ENCODE measurements at regions not wholly inside any gene's neighbourhood (a gene's known extent, or its start where the extent isn't known, plus 50 kb on each side); places are given as distances from the start of the nearest gene placed in this dataset.

GRCh38 chr15:31830591-31830990 is 199.7 kb upstream of the CHRNA7 start:
- no peak for DNase-seq (ENCODE audit: low spot score)

DNA sequence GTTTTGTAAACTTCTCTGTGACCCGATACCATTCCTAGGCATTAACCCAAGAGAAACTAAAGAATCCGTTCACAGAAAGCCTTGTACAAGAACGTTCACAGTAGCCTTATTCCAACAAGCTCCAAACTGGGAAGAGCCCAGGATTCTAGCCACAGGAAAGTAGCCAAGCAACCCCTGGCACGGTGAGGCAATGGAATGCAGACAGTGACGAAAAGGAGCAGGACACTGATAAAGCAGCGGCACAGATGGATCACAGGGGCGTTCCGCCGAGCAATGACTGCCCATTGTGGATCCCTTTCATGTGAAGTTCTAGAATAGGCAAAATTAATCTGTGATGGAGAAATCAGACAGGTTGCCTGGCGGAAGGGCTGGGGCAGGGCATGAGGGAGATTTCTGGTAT is 198.7 kb upstream of the CHRNA7 start:
- DNase-seq (ENCODE audit: low spot score), result no peak

GRCh38 chr15:31834654-31835053 is 195.7 kb upstream of the CHRNA7 start:
- no peak for DNase-seq (ENCODE audit: low spot score)

- no peak for DNase-seq (ENCODE audit: low spot score)
Measured at GRCh38 chr15:31839388-31839787, 190.9 kb upstream of the CHRNA7 start.

DNA sequence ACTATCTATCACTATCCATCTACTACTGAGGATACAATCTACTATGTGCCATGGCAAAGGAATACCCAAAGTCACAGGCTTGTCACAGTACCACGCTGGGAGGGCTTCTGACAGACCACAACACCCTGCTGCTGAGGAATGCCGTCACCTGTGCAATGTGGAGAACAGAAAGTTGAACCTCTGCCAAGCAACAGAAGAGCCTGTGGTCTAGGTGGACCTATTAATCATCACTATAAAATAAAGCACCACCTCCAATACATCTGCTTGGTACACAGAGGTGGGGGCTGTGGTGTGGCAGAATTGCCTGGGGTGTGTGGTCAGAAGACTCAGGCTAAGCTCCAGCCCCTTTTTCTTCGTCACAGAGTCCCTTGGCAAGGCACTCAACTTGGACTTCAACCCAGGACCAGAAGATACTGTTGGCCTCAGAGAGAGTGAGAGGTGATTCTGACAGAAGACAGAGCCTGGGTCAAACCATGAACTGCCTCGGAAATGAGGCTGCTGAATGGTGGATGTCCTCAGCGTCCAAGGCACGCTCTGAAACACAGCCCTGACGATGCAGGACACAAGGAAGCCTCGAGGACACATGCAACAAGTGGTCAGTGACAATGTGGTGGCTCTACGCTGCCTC is 189.4 kb upstream of the CHRNA7 start:
- DNase-seq (ENCODE audit: low spot score), result no peak

- DNase-seq (ENCODE audit: low spot score), result no peak
Measured at GRCh38 chr15:31842532-31843195, 187.7 kb upstream of the CHRNA7 start.

GRCh38 chr15:31843426-31844055 is 186.8 kb upstream of the CHRNA7 start:
- DNase-seq (ENCODE audit: low spot score), result no peak

DNA sequence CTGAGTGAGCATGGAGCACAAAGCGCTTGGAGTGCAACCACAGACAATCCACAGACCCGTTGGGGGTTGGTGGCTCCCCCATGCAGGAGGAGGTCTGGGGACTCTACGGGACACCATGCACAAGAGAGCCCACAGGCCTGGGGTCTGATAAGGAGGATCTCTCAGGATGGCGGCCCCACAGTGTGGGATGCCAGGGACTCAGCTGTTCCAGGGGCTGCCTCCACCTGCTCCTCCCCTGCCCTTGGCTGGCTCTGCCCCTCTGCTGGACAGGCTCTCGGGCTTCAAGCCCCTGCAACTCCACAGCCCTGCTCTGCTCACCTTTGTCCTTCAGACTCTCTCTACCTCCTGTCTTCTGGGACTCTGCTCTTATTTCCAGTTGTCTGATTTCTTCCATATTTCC is 184.5 kb upstream of the CHRNA7 start:
- no peak for DNase-seq (ENCODE audit: low spot score)

DNA sequence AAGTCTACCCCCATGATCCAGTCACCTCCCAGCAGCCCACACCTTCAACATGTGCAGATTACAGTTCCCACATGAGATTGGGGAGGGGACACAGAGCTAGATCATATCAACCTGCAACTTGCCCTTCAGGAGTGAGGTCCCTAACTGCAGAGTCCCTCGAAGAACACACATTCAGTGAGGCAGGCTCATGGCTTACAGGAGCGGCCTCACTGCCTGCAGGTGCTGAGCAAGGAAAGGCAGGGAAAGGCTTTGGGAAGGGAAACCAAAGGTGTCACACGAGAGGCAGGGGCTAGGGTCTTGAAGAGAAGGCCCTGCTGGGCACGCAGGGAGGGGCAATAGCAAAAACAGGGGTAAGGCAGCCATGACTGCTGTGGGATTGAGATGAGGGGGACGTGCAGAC is 182.4 kb upstream of the CHRNA7 start:
- no peak for DNase-seq (ENCODE audit: low spot score)

GRCh38 chr15:31848621-31849020 is 181.7 kb upstream of the CHRNA7 start:
- DNase-seq (ENCODE audit: low spot score), result no peak

- DNase-seq (ENCODE audit: low spot score), result no peak
Measured at GRCh38 chr15:31852933-31853799, 177.1 kb upstream of the CHRNA7 start.

DNA sequence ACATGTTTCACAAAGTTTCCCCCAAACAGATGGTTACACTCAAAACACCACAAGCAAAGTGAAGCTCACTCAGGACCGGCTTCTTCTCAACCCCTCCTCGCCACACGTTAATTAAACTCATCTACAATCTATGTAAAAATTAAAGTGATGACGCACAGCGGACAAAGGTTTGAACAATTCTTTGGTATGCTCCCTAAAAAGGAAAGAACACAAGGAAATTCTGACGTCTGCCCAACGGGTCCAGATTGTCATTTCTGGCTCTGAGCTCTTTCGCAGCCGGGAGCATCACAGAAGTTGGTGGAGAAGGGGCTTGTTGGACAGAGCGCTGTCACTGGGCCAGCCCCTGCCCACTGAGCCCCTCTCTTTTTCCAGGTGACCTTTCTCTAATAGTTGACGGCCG is 173.7 kb upstream of the CHRNA7 start:
- DNase-seq (ENCODE audit: low spot score), result no peak

GRCh38 chr15:31857194-31857593 is 173.1 kb upstream of the CHRNA7 start:
- DNase-seq (ENCODE audit: low spot score), result no peak

DNA sequence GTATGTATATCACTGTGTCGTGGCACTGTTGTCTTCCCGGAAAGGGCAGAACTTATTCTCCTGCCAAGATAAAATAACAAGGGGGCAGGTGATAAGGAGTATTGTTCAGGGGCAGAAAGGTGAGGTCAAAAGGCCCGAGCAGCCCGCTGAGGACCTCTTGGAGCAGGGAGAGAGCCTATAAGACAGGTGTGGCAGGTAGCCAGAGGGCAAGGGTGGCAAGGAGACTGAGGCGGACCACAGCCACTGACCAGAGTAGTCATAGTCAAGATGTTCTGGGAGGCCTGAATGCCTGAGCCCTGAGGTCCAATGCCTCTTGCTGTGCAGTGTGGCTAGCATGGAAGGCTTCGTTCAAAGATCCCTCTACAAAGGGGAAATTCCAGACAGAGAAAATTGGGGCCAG is 172.3 kb upstream of the CHRNA7 start:
- no peak for DNase-seq (ENCODE audit: low spot score)

DNA sequence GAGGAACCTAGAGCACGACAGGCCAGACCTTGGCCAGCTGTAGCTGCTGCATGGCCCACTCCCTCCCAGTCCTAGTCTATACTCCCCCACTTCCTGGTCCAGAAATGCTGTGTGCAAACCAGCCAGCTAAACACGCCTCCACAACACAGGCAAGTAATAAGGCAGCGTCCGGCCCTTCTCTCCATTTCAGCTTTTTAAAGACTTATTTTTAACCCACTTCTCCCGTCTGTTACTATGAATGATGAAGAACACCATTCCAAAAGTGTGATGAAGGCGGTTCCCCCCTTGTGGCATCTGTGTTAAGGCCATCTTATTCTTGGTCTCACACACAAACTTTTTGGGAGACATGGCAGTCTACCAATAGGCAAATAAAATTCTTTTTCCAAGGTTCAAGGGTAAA is 164.1 kb upstream of the CHRNA7 start:
- no peak for DNase-seq (ENCODE audit: low spot score)

GRCh38 chr15:31867536-31868442 is 162.5 kb upstream of the CHRNA7 start:
- peak; percentile 57 for DNase-seq (ENCODE audit: low spot score)

GRCh38 chr15:31869686-31870307 is 160.5 kb upstream of the CHRNA7 start:
- DNase-seq (ENCODE audit: low spot score), result no peak

- peak; percentile 84 for DNase-seq (ENCODE audit: low spot score)
Measured at GRCh38 chr15:31870328-31871165, 159.8 kb upstream of the CHRNA7 start, which contains the start of gene OTUD7A. OTUD7A (minus strand) TSS chr15:31870673.

DNA sequence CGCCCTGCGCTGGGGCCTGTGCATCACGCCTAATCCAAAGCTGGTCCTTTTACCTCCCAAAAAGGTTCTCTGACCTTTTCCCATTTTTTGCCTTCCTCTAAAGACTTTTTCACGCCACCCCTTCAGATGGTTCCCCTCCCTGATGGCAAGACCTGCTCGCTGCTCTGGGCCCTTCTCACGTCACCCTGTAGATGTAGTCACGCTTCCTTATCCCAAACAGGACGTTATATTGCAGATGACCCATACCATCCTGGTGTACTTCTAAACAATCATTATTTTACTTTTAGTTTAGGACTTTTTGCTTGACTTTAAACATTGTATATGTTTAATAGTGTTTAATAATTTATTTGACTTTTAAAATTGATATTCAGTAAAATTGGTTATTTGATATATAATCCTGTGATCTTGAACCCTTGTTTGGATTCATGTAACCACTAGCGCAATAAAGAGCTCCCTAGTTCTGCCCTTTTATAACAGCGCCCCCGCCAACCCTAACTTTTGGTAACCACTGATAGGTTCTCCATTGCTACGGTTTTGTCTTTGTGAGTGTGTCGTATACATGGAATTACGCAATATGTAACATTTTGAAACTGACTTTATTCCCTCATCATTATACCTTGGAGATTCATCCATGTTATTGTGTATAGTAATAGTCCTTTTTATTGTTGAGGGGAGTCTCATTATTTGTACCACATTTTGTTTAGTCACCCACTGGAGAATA is 159.0 kb upstream of the CHRNA7 start:
- DNase-seq (ENCODE audit: low spot score), result no peak

Data from CD4-positive, alpha-beta T cell treated with Interleukin-15 for 4 hours (primary cell).